ENCODE measurements at regions not wholly inside any gene's neighbourhood (a gene's known extent, or its start where the extent isn't known, plus 50 kb on each side); places are given as distances from the start of the nearest gene placed in this dataset.

DNA sequence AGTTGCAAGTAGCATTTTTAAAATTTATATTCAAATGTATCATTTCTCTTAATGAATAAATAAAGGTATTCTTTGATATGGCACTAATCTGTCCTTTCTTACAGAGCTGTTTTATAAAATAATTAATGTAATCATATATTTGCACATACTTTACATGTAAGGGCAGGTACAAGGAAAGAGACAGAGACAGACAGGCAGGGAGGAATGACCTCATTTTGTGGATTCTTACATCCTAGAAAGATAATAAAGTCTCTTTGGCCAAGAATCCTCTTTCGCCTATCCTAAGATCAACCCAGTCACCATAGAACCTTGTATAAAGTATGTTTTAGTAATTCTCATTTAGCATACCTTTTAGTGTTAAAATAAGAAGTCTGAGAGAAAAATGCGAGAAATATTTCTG, 98.5 kb upstream of the CTSO start:
- TF ChIP-seq, protein P1, sequence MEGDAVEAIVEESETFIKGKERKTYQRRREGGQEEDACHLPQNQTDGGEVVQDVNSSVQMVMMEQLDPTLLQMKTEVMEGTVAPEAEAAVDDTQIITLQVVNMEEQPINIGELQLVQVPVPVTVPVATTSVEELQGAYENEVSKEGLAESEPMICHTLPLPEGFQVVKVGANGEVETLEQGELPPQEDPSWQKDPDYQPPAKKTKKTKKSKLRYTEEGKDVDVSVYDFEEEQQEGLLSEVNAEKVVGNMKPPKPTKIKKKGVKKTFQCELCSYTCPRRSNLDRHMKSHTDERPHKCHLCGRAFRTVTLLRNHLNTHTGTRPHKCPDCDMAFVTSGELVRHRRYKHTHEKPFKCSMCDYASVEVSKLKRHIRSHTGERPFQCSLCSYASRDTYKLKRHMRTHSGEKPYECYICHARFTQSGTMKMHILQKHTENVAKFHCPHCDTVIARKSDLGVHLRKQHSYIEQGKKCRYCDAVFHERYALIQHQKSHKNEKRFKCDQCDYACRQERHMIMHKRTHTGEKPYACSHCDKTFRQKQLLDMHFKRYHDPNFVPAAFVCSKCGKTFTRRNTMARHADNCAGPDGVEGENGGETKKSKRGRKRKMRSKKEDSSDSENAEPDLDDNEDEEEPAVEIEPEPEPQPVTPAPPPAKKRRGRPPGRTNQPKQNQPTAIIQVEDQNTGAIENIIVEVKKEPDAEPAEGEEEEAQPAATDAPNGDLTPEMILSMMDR (conservative IDR thresholded peaks at IDR 0.05; ENCODE audit: low read length), result no peak
- no peak for TF ChIP-seq EZH2phosphoT487 (IDR thresholded peaks at IDR 0.05; ENCODE audit: borderline replicate concordance, low read depth, low read length)

Measured in OCI-LY7 (cell line).